ENCODE measurements at regions not wholly inside any gene's neighbourhood (a gene's known extent, or its start where the extent isn't known, plus 50 kb on each side); places are given as distances from the start of the nearest gene placed in this dataset.

DNA sequence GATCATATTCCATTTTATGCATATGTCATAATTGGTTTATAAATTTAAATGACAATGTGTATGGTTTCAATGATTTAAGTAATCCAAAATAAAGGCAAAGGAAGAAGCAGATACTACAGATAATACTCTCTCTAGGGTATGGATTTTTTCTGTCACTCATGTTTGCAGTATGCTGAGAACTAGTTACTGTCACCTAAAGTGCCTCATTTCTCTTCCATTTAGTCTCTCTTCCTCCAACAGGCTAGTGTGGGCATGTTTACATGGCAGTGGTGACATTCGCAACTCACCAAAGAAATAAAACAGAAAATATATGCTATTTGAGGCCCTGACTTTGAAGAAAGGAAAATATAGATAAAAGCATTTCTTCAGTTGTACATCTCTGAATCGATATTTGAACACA is 1460.4 kb upstream of the ZEB2 start:
- TF ChIP-seq EZH2 (IDR thresholded peaks at IDR 0.05; ENCODE audit: low read depth), result no peak
- TF ChIP-seq, protein P1, sequence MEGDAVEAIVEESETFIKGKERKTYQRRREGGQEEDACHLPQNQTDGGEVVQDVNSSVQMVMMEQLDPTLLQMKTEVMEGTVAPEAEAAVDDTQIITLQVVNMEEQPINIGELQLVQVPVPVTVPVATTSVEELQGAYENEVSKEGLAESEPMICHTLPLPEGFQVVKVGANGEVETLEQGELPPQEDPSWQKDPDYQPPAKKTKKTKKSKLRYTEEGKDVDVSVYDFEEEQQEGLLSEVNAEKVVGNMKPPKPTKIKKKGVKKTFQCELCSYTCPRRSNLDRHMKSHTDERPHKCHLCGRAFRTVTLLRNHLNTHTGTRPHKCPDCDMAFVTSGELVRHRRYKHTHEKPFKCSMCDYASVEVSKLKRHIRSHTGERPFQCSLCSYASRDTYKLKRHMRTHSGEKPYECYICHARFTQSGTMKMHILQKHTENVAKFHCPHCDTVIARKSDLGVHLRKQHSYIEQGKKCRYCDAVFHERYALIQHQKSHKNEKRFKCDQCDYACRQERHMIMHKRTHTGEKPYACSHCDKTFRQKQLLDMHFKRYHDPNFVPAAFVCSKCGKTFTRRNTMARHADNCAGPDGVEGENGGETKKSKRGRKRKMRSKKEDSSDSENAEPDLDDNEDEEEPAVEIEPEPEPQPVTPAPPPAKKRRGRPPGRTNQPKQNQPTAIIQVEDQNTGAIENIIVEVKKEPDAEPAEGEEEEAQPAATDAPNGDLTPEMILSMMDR (conservative IDR thresholded peaks at IDR 0.05), result no peak
